ENCODE measurements at regions not wholly inside any gene's neighbourhood (a gene's known extent, or its start where the extent isn't known, plus 50 kb on each side); places are given as distances from the start of the nearest gene placed in this dataset.

- H3K27me3 ChIP-seq (ENCODE audit: control insufficient read depth in 2 of 2, insufficient read depth in 2 of 2, low read length in 2 of 2) = no peaks in the 10 kb centered on the region
- no peak overlapping the region for H3K9ac ChIP-seq (ENCODE audit: insufficient read depth, low read length, poor library complexity, severe bottlenecking)
- no peak for DNase-seq
- no peak overlapping the region for H2AFZ ChIP-seq (ENCODE audit: insufficient read depth, low read depth, low read length, poor library complexity, severe bottlenecking)
- TF ChIP-seq, protein P1, sequence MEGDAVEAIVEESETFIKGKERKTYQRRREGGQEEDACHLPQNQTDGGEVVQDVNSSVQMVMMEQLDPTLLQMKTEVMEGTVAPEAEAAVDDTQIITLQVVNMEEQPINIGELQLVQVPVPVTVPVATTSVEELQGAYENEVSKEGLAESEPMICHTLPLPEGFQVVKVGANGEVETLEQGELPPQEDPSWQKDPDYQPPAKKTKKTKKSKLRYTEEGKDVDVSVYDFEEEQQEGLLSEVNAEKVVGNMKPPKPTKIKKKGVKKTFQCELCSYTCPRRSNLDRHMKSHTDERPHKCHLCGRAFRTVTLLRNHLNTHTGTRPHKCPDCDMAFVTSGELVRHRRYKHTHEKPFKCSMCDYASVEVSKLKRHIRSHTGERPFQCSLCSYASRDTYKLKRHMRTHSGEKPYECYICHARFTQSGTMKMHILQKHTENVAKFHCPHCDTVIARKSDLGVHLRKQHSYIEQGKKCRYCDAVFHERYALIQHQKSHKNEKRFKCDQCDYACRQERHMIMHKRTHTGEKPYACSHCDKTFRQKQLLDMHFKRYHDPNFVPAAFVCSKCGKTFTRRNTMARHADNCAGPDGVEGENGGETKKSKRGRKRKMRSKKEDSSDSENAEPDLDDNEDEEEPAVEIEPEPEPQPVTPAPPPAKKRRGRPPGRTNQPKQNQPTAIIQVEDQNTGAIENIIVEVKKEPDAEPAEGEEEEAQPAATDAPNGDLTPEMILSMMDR (IDR thresholded peaks at IDR 0.05) = no peak
- H3K4me2 ChIP-seq (replicated peaks; ENCODE audit: extremely low read depth, low read length, poor library complexity, severe bottlenecking) = no peak overlapping the region
- Mint-ChIP-seq H3K4me1 (no peaks in the 10 kb centered on the region), H3K27ac (no peak overlapping the region), H3K9me3 (peaks cover 0 to 2% (median 0%) of the 10 kb centered on the region in 7 donors), H3K36me3 (no peaks in the 10 kb centered on the region), H3K4me3 (no peak overlapping the region), H3K27me3 (ENCODE audit: low read depth in 3 of 3) (peaks cover 0 to 2% (median 1%) of the 10 kb centered on the region in 3 donors)
- no peaks in the 10 kb centered on the region for H3K9me3 ChIP-seq (replicated peaks in 1 of 2; ENCODE audit: control insufficient read depth in 1 of 2, insufficient read depth in 1 of 2, low read length in 2 of 2)
- no peaks in the 10 kb centered on the region for H4K20me1 ChIP-seq (ENCODE audit: insufficient read depth, low read length)
- H3K4me3 ChIP-seq (replicated peaks in 1 of 3; ENCODE audit: low read depth in 2 of 3, low read length in 3 of 3) = no peak overlapping the region
- no peaks in the 10 kb centered on the region for H3K36me3 ChIP-seq (replicated peaks in 1 of 2; ENCODE audit: control insufficient read depth in 1 of 2, insufficient read depth in 2 of 2, low read length in 2 of 2)
- WGBS (ENCODE audit: insufficient coverage) = no CpG with 5 or more reads among the region's 2 CpGs
- H3K27ac ChIP-seq (ENCODE audit: low read depth in 1 of 2, low read length in 2 of 2) = no peak overlapping the region
- H3K4me1 ChIP-seq (ENCODE audit: control insufficient read depth in 1 of 2, insufficient read depth in 2 of 2, low read length in 2 of 2) = no peaks in the 10 kb centered on the region
- intact Hi-C loops (cut with micrococcal nuclease) = no loop called here
- H3K79me2 ChIP-seq (ENCODE audit: insufficient read depth, low read length) = no peaks in the 10 kb centered on the region
Observed at GRCh38 chr7:82517050-82517449, 73.5 kb upstream of the CACNA2D1 start.

GRCh38 chr7:82511542-82511941 lies 68.0 kb upstream of the CACNA2D1 start:
- Histone ChIP-seq H2AFZ (ENCODE audit: insufficient read depth, low read depth, low read length, poor library complexity, severe bottlenecking) (no peak overlapping the region), H3K79me2 (ENCODE audit: insufficient read depth, low read length) (no peaks in the 10 kb centered on the region), H3K9me3 (replicated peaks in 1 of 2; ENCODE audit: control insufficient read depth in 1 of 2, insufficient read depth in 1 of 2, low read length in 2 of 2) (peaks cover 0 to 18% of the 10 kb centered on the region in 2 donors), H3K9ac (ENCODE audit: insufficient read depth, low read length, poor library complexity, severe bottlenecking) (no peak overlapping the region), H3K4me2 (replicated peaks; ENCODE audit: extremely low read depth, low read length, poor library complexity, severe bottlenecking) (no peak overlapping the region), H3K4me3 (replicated peaks in 1 of 3; ENCODE audit: low read depth in 2 of 3, low read length in 3 of 3) (no peak overlapping the region), H3K27ac (ENCODE audit: low read depth in 1 of 2, low read length in 2 of 2) (no peak overlapping the region), H4K20me1 (ENCODE audit: insufficient read depth, low read length) (no peaks in the 10 kb centered on the region), H3K4me1 (ENCODE audit: control insufficient read depth in 1 of 2, insufficient read depth in 2 of 2, low read length in 2 of 2) (no peaks in the 10 kb centered on the region), H3K27me3 (ENCODE audit: control insufficient read depth in 2 of 2, insufficient read depth in 2 of 2, low read length in 2 of 2) (no peaks in the 10 kb centered on the region), H3K36me3 (replicated peaks in 1 of 2; ENCODE audit: control insufficient read depth in 1 of 2, insufficient read depth in 2 of 2, low read length in 2 of 2) (no peaks in the 10 kb centered on the region)
- TF ChIP-seq, protein P1 (IDR thresholded peaks at IDR 0.05) = no peak
- intact Hi-C loops (cut with micrococcal nuclease) = no loop called here
- Mint-ChIP-seq H3K4me1 (no peaks in the 10 kb centered on the region), H3K4me3 (no peak overlapping the region), H3K36me3 (no peaks in the 10 kb centered on the region), H3K27ac (no peak overlapping the region), H3K9me3 (peaks cover 0 to 9% (median 3%) of the 10 kb centered on the region in 7 donors), H3K27me3 (ENCODE audit: low read depth in 3 of 3) (peaks cover 1 to 8% (median 2%) of the 10 kb centered on the region in 3 donors)
- no peak for DNase-seq
